CD4-positive, alpha-beta T cell treated with Interleukin-12 subunit alpha and Interleukin-12 subunit beta, for 1 hour (primary cell): ENCODE measurements at regions not wholly inside any gene's neighbourhood (a gene's known extent, or its start where the extent isn't known, plus 50 kb on each side); places are given as distances from the start of the nearest gene placed in this dataset.

Experiments
- DNase-seq: peaks from one replicate; pipeline ENCODE4 v3.0.0-alpha.2; 2020

DNA sequence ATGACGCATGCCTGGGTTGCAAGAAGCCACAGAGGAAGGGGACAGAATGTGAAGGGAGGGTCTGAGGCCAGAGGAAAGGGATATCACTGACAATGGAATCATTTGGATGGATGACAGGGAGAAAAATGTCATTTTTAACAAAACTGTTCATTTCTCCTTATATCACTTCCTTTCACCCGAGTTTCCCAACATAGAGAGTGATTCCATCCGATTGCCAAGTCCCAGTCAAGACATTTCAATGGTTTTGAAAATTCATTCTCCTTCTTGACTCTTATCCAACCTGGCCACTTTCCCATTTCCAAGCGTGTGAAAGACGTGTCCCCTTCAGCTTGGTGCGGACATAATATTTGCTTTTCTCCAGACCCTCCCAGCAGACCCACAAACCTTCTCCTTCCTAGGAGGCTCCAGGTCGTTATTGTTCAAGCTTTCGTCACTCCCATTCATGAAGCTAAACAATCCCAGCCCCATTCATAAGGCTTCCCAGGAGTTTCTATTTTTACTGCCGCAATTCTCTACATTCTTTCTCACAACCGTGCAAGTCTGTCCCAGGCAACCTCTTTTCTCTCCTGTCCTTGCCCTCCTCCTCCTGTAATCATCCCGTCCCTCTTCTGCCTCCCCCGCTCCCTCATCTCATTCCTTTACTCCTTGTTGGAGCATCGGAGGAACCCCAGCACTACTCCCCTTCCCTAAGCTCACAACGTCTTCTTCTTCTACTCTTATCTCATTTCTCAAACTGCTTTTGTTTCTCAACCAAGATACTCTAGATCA lies 301.3 kb upstream of the KLF6 start:
- no peak for DNase-seq

DNA sequence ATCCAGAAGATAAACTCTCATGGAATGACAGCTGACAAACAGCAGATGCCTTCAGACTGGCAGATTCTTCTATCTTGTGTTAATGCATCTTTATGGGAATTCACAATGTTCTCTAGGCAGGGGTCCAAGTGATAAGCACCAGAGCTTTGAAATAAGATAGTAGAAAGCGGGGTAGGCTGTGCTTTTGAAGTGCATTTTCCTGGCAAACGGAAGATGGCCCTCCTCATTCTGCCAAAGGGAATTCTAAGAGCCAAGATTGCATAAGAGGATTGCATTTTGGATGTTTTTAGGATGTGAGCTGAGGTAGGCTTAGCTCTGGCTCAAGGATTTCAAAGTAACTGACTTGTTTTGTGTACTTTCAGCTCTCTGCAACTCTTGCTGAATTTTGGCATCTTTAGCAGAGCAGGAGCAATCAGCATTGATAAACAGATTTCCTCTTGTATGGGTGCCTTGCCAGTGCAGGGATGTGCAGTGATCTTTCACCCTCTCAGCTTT lies 298.5 kb upstream of the KLF6 start:
- DNase-seq: no peak

DNA sequence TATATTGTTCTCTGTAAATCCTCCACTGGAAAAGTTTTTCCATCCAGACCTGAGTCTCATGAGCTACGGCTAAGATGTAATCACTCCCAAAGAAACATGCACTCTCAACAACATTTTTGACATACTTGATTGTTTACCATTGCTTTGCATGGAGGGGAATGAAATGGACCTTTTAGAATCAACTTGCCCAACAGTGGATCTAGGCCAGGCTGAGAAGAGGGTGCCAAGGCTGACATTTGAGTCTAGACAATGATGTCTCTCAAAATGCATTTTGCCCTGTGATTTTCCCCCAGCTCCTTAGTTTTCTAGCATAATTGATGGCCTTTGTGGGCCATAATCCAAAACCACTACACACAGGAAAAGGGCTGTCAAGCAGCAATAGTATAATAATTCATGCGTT lies 297.9 kb upstream of the KLF6 start:
- no peak for DNase-seq

DNA sequence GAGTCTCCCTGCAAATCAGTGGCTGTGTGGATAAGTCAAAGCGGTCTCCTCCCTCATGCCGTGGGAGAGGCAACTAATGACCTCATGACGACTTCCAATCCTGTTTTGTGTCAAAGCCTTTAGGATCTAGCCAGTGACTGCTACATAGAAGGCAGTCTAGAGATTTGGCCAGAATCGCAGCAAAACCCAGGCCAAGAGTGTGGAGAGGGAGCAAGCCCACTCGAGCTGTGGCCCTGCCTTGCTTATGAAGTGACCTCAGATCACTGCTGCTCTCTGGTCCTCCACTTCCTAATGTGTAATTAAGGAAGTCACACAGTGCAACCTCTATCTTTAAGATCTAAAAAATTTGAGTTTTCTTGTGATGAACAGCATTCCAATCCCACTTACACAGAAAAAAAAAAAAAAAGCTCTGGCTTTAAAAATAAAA lies 296.7 kb upstream of the KLF6 start:
- DNase-seq: no peak

DNA sequence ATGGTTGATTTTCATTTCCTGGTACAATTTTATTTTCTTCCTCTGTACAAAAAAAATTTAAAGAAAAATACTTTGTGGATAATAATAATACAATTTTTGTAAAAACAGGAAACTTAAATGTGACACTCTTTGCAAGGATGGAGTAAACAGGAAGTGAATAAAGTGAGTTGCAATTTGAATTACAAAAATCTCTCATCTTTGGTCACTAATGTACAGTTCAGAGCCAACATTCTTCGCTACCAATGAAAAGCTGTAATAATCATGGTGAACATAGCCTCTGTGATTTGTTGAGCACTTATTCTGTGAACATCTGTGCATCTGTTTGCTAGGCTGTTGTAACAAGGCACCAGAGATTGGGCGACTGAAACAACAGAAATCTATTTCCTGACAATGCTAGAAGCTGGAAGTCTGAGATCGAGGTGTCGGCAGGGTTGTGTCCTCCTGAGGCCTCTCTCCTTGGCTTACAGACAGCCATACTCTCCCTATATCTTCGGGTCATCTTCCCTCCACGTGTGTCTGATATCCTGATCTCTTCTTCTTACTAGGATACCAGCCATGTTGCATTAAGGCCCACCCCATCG lies 295.3 kb upstream of the KLF6 start:
- peak; percentile 26 for DNase-seq

DNA sequence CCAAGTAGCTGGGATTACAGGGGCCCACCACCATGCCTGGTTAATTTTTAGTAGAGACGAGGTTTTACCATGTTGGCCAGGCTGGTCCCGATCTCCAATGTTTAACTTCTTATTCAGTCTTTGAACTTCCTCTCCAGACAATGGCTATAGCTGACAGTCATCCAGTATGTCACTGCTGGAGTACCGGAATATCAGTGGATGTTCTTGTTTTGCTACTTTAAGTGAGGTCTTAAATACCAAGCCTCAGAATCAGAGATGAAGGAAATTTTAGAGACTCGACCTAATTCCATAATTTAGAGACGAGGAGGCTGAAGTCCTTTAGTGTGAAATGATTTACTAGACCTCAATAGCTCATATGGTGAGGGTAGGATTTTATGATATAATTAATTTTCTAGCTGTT lies 294.8 kb upstream of the KLF6 start:
- DNase-seq: no peak

DNA sequence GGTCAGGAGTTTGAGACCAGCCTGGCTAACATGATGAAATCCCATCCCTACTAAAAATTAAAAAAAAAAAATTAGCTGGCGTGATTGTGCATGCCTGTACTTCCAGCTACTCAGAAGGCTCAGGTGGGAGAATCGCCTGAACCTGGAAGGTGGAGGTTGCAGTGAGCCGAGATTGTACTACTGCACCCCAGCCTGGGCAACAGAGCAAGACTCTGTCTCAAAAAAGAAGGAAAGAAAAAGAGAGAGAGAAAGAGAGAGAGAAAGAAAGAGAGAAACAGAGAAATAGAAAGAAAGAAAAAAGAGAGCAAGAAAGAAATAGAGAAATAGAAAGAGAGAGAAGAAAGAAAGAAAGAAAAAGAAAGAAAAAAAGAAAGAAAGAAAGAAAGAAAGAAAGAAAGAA lies 292.8 kb upstream of the KLF6 start:
- no peak for DNase-seq

DNA sequence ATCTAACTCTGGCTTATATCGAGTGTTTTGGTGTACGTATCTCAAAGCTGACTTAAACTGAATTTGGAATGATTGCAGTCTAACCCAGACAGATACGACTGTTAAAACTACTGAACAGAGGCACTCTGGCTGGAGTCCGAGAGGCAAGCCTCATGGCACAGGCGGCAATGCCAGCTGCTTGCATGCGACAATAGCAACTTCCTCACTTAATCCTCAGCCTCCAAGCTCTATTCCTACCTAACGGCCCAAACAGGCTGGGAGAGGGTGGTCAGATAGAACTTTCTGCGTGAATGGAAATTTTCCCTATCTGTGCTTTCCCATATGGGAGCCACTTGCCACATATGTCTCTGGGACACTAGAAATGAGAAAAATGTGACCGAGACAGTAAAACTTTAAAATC lies 292.0 kb upstream of the KLF6 start:
- no peak for DNase-seq

DNA sequence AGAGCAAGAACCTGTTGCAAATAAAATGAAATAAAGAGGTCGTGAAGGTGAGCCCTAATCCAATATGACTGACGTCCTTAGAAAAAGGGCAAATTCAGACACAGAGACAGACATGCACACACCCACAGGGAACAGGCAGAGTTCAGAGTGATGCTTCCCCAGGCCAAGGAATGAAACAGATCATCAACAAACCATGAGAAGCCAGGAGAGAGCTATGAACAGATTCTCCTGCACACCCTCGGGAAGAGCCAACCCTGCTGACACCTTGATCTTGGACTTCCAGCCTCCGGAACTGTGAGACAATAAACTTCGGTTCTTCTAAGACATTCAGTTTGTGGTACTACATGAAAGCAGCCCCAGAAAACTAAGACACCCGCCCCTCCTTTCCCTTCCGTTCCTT lies 290.4 kb upstream of the KLF6 start:
- DNase-seq: no peak

DNA sequence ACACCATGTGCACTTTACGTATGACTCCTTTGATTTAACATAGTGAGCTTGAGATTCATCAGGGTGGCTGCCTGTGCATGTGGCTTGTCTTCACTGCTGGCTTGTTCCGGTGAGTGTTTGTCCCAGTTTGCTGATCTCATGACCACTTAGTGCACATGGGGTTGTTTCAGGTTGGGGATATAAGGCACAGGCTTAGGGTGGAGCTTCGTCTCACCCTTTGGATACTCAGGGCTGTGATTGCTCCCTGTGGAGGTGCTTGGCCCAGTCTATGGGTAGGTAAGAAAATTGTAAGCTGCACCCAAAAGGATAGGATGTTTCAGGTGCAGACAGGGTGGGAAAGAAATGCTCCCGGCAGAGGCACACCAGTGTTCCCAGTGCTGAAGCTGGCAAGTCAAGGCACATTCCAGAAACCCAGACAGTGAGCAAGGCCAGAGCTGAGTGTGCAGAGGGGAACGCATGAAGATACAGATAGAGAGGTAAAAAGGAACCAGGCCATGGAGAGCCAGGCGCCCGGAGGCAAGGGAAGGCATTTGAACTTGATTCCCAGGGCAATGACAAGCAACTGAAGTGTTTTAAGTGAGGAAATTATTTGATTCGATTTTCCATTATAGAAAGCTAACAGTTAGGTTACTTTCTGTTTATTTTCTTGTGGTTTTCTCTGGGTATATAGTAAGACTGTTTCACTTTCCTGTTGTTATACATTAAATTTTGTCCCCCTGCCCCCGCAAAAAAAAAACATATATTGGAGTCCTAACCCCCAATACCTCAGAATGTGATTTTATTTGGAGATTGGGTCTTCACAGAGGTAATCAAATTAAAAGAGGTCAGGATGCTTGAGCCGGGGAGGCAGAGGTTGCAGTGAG lies 289.8 kb upstream of the KLF6 start:
- no peak for DNase-seq

DNA sequence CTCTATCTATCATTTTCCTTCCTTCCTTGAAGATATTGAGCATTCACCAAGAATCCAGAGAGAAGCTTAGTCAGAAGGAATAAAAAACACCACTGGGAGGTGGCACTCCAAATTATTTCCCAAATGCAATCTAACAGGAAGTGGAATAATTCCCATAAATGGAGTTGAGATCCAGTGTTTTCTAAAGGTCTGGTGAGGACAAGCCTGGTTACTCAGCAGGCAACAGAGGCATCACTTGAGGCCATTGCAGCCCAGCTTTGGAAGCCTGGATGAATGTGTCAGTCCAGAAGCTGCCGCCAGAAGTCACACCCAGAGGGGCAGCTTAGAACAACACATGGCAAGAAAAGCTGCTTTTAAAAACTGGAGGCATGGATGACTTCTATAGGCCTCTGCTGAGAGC lies 288.9 kb upstream of the KLF6 start:
- no peak for DNase-seq

DNA sequence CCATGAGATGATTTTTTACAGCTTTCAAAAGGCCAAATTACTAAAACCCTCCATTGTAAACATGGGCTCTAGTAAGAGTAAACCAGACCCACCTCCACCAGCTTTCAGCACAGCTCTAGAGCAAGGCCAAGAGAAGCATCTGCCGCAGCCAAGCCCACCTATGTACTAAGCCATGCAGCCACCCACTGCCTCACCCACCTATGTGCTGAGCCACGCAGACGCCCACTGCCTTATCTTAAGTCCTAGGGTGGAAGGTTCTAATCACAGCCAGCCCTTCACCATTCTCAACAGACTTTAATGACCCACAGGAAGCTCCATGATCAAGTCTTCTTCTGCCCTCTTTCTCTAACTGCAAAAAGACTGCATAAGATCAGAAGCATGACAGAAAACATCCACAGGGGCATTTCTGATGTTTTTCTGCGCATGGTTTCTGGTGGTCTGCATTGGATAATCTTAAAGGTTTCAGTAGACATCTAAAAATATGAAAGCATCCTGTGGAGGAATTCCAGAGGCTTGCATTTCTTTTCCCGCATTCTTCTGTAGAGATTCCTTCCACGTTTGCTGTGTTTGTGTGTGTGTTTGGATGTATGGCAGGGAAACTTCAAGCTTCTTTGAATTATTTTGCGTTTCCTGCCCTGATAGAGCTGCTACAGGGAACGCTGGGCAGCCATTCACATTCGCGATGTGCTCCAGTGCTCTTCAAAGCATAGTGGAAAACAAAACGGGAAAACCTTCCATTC lies 286.1 kb upstream of the KLF6 start:
- DNase-seq: no peak

DNA sequence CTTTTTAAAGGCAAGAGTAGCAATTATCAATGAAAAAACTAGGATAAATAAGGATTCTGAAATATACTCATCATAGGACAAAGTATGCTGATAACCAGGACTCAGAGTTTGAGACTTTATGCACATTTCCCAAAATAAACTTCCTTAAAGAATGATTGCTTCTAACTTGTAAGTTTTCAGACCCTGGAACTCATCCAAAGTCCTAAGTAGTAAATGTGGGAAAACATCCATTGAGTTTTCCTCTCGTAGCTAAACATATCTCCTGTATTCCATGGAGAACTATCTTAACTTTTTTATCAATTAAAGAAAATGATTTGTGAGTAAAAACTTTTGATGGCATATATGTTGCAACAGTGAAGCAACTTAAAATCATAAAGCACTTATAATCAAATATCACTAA lies 285.2 kb upstream of the KLF6 start:
- DNase-seq: no peak

DNA sequence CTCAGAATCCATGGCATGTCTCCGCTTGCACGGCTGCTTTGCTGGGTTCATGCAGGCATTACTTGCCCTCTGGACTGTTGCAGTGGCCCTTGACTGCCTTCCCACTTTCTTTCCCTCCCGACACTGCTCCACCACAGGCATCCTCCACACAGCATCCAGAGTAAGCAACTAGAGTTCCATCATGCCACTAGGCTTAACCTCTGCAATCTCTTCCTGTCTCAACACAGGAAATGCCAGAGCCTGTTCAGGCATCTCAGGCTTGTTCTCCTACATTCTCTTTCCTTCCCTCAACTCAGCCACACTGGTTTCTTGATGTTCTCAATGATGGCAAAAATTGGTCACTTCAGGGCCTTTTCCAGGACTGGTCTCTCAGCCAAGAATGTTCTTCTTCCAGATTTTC lies 284.5 kb upstream of the KLF6 start:
- no peak for DNase-seq

DNA sequence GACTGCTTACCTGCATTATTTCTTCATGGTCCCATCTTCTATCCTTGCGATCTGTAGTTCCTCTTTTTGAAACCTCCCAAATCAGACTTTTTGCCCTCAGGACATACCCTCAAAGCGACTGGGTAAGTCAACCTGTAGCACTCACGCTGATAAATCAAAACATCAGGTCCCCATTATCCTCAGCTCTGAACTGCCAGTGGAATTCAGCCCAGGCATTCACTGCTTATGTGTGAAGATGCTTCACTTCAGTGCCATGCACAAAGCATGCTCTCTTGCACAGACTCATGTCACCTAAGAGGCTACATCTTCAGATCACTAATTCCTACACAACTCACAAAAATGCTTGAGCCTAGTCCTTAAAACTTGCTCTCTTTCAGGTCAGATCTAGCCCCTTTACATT lies 283.6 kb upstream of the KLF6 start:
- DNase-seq: no peak

DNA sequence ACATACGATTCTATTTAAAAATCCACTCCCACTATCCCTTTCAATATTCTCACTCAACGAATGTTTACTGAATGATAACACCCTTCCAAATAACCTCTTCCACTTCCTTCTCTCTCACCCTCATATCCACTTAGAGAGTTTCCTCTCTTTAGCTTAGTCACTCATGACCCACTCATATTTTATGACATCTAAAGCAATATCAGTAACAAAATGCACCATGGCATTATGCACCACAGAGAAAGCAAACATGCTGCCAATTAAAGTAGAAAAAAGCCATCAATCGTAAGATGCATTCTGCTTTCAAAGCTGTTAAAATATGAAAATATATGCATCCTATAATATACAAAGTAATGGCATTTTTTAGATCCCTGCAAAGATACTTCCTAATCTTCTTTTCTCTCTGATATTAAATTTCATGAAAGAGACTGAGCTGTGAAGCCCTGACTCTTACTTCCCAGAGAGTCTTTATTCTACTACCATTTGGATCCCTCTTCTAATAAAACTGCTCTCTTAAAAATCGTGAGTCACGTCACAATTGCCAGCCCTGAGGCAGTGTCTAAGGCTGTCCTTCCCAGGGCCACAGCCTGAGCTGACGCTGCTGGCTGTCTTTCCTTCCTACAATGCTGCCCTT lies 283.0 kb upstream of the KLF6 start:
- no peak for DNase-seq

DNA sequence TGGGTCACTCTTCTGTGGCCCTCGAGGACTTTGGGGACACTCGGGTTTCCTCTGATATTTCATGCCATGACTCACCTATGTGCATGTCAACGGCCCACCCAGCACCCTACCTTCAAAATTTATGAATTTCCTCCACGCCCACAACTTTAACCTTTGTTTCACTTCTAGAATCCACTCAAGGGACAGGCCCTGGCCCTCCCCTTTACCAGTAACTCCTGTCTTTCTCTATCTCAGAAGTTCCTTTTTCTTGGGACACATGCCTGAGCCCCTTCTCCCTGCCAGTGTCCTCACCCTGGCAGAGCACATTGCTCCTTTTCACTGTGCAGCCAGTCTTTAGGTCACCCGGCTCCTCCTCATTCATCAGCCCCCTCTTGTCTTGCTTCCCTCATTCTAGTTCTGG lies 282.5 kb upstream of the KLF6 start:
- DNase-seq: no peak

DNA sequence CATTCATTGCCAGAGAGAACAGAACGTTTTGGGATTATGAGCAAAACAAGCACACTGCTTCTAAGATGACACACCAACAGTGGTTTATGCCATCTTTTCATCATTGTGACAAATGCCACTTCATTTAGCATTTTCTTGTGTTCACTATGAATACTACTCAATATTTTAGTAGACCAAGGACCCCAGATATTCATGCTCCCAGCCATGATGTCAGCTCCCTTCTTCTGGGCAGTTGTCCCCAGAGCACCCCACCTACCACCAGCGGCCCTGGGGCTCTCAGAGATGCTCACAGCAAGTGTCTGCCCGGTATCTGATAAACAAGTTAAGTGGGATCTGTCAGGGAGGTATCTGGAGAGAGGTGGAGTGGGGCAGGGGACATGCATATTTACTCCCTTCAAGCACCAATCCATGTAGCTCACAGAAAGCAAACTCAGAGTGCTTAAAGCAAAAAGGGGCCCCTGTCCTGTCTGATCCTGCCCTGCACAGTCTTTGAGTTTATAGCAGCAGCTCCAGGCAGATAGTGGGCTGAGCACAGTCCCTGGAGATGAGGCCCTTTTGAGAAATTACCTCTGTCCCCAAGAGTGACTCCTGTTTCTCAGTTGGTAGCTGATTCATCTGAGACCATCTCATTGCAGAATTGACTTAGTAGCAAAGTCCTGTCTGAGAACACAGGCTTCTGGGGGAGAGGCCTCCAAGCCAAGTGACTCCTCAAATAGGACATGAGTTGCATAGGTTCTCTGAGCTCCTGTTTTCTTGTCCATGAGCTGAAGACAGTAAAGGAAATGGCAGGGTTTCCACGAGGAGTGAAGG lies 281.8 kb upstream of the KLF6 start:
- no peak for DNase-seq

DNA sequence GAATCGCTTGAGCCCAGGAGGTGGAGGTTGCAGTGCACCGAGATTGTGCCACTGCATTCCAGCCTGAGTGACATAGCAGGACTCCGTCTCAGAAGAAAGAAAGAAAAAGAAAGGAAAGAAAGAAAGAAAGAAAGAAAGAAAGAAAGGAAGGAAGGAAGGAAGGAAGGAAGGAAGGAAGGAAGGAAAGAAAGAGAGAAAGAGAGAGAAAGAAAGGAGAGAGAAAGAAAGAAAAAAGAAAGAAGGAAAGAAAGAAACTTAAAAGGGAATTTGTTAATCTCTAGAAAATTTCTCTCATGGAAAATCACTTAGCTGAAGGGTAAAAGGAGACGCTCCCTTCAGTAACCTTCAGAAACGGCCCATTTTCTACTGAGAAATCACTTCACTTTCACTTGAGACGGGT lies 279.5 kb upstream of the KLF6 start:
- no peak for DNase-seq

DNA sequence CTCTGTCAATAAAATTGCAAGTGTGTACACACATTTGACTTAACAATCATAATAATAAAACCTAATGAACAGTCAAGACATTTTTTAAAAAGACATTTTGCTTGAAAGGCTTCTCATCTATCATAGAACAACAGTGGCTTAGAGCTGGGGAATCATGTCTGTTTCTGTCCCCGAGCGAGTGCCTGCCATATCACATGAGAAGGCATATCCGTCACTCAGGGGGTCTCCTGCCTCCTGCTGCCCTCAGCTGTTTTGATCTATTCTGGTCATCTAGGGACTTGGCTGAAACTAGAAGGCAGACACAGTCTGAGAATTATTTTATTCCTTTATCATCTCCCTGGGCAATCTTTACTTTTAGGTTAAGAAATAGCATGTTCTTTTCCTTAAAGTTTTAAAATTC lies 278.7 kb upstream of the KLF6 start:
- DNase-seq: no peak

DNA sequence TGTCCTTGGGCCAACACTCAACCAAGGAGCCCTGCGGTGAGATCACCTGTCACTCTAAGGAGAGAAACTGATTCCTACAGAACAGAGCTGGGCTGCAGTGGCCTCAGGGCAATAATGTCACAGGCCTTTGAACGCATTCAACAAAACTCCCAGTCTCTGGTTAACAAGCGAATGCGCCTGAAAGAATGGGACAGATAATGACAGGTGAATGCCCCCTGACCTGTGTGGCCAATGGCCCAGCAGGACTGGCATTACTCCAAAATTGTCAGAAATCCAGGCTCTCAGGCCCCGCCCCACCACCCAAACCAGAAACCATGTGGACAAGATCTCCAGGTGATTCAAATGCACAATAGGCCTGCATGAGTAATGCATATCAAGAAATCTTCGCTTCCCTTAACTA lies 277.7 kb upstream of the KLF6 start:
- no peak for DNase-seq

DNA sequence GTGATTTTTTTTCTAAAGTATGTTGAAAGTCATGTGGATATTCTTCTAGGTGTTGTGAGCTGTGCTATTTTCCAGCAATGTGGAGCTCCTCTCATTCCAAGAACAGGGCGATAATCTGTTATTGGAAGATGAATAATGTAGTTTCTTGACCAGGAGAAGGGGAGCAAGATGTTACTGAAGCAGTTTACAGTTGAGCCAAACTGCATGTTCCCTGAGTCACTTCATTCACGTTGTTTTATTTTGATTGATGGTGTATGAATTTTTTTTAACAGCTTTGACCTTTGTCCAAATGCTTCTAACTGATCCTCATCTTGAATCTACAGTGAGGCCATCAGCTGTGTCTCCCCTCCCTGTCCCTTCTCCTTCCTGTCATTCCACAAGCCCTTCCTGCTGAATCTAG lies 277.1 kb upstream of the KLF6 start:
- no peak for DNase-seq
